HG03159 (cell line): ENCODE measurements at regions not wholly inside any gene's neighbourhood (a gene's known extent, or its start where the extent isn't known, plus 50 kb on each side); places are given as distances from the start of the nearest gene placed in this dataset.

ENCODE experiments used
- ATAC-seq: cut with Tn5 transposase; IDR thresholded peaks from one replicate; pipeline ENCODE4 v1.9.1; 2021; ENCODE audit warnings: mild to moderate bottlenecking, moderate library complexity; ENCODE audit not compliant: unreplicated experiment

DNA sequence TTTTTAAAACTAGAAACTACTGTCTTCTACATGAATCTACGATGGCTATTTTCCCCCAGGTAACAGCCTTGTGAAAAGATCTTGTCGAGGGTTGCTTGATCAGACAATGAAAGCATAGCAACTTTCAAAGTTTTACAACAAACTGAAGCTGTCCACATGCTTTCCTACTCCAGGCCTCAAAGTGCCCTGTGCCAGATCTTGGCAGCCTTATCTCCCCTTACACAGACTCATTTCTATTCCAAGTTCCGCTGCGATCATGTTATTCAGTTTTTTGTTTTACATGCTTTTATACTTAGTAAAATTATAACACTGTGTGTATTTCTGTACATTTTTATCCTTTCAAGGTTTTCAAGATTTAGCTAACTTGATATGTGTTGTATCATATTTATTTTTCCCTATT is 661.7 kb upstream of the SORCS1 start:
- no peak for ATAC-seq

DNA sequence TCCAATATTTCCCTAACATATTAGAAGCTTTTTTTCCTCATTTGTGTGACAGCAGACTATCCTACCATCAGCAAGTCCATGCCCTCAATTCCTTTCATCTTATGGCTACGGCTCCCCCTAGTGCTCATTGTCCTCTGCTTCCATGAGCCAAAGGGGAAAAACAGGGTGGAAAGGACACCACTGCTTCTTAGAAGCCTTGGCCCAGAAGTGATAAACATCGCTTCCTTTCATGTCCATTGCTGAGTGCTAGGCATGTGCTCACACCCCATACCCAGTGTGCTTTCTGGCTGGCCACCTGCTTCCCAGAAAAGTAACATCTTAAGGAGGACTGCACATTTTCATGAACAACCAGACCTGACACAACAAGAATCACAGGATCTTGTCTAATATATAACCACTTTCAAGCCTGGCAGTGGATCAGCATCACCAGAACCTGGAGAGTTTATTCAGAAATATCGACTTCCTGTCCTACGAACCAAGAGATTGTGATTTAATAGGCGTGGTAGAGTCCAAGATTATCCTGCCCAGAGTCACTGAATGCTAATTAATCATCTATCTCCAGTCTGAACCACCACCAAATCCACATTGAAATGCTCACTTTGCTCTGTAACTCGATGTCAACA is 650.5 kb upstream of the SORCS1 start:
- ATAC-seq, result no peak

DNA sequence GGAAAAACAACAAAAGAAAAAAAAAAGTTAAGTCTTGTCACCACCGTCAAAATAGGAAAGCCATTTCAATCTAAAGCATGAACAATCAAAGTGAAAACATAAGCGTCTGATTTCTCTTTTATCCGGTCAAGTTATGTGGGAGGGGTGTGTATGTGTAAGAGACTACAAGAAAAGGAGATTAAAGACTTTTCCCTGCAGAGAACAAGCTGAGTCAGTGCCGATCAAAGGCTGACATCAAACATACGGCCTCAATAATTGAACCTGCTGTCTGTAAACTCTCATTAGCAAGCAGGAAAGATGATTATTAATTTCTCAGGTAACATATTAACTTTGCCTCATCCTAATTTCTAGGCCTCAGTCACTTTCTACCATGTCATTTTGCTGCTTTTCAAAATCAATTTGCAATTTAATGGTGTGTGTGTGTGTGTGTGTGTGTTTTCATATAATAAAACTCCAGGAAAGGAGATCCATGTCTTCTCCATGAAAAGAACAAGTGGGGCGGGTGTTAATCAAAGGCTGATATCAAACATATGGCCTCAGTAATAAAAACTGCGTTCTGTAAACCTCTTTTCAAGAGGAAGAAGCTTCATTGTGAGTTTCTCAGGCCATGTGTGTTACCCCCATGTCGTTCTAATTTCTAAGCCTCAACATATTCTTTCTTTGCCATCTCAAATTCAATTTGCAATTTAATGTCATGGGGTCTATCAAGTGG is 649.1 kb upstream of the SORCS1 start:
- ATAC-seq, result no peak

- ATAC-seq, result no peak
Observed at GRCh38 chr10:107809889-107810288, 645.4 kb upstream of the SORCS1 start.

DNA sequence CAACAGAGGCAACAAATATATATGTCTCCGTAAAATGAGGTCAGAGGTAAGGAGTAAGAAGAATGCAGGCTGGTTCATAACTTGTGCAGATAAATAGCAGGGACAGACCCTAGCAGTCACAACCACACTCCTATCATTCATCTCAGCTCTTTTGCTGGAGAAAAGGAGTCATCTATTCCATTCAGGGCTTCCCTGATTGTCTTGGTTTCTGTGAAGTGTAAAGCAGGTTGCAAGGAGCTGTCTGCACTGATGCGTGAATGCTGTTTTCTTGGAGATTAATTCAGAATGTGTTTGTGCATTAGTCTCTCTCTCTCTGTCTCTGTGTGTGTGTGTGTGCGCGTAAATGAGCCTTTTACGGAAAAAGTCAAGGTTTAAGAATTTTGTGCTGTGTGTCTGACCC is 643.3 kb upstream of the SORCS1 start:
- ATAC-seq, result no peak

- ATAC-seq, result no peak
Observed at GRCh38 chr10:107806026-107806425, 641.5 kb upstream of the SORCS1 start.

DNA sequence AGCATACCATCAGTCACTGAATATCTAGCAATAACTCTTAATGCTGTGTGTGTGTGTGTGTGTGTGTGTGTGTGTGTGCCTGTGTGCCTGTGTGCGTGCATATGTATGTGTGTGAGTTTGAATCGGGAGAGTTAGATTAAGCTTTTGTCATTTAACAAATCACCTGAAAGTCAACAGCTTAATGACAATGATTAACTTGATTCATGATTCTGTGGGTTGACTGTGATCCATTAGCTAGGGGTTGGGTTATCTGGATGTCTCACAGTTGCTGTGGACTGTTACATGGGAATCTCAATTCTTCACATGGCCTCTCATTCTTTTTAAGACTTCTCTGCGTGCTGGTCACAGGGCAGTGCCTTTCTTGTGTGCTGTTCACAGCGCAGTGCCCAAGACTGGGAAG is 639.0 kb upstream of the SORCS1 start:
- ATAC-seq, result no peak

- ATAC-seq, result no peak
Observed at GRCh38 chr10:107800061-107800460, 635.6 kb upstream of the SORCS1 start.

- no peak for ATAC-seq
Observed at GRCh38 chr10:107790271-107790670, 625.8 kb upstream of the SORCS1 start.

DNA sequence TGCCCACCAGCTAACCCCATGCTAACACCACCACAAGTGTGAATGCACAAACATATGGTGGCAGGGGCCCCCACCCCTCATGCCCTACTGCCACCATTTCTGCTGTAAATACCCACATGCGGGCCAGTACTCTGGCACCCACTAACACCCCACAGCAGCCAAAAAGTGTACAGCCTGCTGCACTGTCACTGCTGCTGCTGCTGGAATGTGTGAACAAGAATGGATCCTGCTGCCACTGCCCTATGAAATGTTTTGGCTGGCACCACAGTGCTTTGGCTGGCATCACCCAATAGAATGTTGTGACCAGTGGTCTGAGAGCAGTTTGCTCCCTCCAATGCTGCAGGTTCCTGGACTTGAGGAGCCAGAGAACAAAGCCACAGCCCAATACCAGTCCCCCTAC is 606.6 kb upstream of the SORCS1 start:
- ATAC-seq, result no peak

DNA sequence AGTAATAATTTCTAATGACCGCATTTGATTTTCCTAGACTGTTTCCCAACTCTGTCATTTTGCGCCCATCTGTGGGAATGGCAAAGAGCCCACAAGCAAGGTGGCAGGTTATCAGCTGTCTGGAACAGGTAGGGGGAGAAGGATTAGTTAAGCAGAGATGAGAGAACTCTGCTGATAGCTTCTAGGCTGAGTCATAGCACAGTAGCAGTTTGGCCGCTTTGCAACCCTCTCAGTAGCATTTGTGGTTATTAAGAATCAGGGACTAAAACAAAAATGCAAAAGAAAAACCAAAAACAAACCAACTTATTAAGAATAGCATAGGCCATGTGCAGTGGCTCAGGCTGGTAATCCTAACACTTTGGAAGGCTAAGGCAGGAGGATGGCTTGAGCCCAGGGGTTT is 602.7 kb upstream of the SORCS1 start:
- ATAC-seq, result no peak

- ATAC-seq, result no peak
Observed at GRCh38 chr10:107754814-107755213, 590.3 kb upstream of the SORCS1 start.

- ATAC-seq, result no peak
Observed at GRCh38 chr10:107749235-107749634, 584.7 kb upstream of the SORCS1 start.

DNA sequence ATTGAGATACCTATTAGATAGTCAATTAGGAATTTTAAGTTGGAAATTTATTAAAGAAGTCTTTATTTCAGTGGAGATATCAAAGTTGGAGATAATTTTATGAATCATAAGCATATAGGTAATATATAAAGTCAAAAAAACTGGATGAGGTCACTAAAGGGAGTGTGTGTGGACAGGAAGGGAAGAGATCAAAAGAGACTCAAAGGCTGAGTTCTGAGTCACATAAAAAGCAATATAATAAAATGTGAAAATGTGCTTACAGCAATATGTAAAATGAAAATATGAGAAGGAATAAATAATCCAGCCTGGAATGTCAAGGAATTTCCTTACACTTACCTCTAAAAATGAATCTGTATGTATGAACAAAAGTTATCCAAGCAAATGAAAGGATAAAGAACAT is 583.3 kb upstream of the SORCS1 start:
- no peak for ATAC-seq

GRCh38 chr10:107741971-107742370 is 577.5 kb upstream of the SORCS1 start:
- ATAC-seq, result no peak

DNA sequence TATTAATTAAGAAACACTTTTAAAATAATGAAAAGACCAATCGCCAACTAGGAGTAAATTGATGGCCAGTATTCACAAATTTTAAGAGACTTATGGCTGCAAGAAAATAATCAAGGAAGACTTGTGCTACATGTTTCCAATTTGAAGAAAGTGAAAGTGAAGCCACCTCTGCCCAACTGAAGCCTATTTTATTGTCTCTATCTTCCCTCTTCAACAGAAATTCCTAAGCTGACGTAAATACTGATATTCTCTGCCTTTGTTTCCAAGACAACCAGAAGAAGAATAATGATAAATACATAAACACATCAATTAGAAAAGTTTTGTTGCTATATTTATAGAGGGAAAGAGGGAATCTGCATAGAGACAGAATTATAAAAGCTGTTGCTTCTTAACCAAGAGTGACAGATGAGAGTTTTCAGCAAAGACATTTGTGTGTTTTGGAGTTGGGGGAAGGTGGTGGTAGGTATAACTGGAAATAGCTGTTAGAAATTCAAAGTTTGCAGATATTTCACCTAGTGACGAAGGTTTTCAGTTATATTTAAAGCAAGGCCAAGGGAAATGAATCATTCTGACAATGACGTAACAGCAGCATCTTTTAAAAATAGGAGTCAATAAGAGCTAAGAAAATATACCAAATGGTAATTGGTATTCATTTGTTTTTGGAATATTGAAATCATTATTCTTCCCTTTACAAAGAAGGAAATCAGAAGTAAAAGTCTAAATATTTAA is 576.6 kb upstream of the SORCS1 start:
- ATAC-seq, result no peak

- no peak for ATAC-seq
Observed at GRCh38 chr10:107739951-107740350, 575.4 kb upstream of the SORCS1 start.

DNA sequence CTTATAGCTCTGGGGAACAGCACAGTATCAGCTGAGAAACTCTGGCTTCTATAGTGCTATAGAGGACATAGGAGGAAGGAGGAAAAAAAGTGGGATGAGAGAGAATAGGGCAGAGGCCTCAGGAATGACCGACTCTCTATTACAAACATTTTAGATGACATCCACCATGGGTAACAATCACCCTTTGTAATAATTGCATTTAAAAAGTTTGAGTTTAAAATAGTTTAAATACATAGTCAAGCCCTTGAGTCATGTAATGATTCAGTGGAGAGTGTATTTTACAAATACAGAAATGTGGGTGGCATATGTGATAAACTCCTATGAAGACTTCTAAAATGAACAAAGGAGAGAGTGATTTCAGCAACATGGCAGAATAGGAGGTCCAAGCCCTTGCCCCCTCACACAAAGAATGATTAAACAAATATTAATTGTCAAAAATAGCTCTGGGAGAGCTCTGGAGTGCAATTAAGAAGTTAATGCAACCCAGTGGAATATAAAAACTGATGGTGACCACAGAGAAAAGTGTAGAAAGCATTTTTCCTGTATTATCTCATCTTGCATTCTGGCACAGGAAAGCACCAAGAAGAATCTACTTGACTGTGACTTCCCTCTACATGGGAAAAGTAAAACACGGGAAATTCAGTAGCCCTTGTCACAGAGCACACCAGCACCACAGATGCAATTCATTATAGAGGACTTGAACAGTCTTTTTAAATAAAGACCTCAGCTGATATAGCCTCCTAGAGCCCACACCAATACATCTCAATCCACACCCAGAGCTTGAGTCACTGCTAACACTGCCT is 569.0 kb upstream of the SORCS1 start:
- ATAC-seq, result no peak

DNA sequence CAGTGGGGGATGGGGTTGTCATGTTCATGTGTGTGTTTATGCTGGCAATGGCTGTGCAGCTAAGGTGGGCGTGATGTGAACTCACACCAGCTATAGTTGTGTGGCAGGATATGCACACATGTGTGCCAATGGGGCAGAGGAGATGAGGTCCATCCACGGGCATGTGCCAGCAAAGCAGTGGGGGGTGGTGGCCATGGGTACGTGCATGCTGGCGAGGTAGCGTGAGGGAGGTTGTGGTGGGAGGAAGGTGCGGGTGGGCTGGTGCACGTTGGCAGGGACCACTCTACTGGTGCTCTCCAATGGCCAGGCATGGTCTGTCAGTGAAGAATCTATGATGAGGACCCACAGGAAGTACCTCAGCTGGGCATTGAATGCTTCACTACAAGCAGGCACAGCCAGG is 567.5 kb upstream of the SORCS1 start:
- ATAC-seq, result no peak

- ATAC-seq, result peak; percentile 55
Observed at GRCh38 chr10:107728807-107729206, 564.3 kb upstream of the SORCS1 start.

GRCh38 chr10:107727767-107728317 is 563.3 kb upstream of the SORCS1 start:
- ATAC-seq, result no peak
